Glutamatergic neuron (in vitro differentiated cells): ENCODE measurements at regions not wholly inside any gene's neighbourhood (a gene's known extent, or its start where the extent isn't known, plus 50 kb on each side); places are given as distances from the start of the nearest gene placed in this dataset.
"Not testable (repeated sequence)": the region's sequence is repeated elsewhere in the genome, so short reads cannot be mapped to it uniquely, and the experiment has no call there.

Source experiments
- DNase-seq: peaks from one replicate; pipeline ENCODE4 v3.0.0; 2022
- H3K27ac Mint-ChIP-seq: one replicate; pipeline ENCODE4 v1.8.0; 2020; ENCODE audit warnings: mild to moderate bottlenecking, mixed read lengths, inconsistent platforms; ENCODE audit not compliant: unreplicated experiment
- H3K27me3 Mint-ChIP-seq: one replicate; pipeline ENCODE4 v1.8.0; 2020; ENCODE audit warnings: mild to moderate bottlenecking, moderate library complexity, mixed read lengths, inconsistent platforms; ENCODE audit not compliant: unreplicated experiment
- H3K36me3 Mint-ChIP-seq: one replicate; pipeline ENCODE4 v1.8.0; 2020; ENCODE audit warnings: mild to moderate bottlenecking, mixed read lengths, inconsistent platforms; ENCODE audit not compliant: unreplicated experiment
- H3K4me1 Mint-ChIP-seq: one replicate; pipeline ENCODE4 v1.8.0; 2020; ENCODE audit warnings: mild to moderate bottlenecking, low read depth, mixed read lengths, inconsistent platforms; ENCODE audit not compliant: unreplicated experiment
- H3K4me3 Mint-ChIP-seq: one replicate; pipeline ENCODE4 v1.8.0; 2020; ENCODE audit warnings: mild to moderate bottlenecking, mixed read lengths, inconsistent platforms; ENCODE audit not compliant: unreplicated experiment
- H3K9me3 Mint-ChIP-seq: one replicate; pipeline ENCODE4 v1.8.0; 2020; ENCODE audit warnings: mild to moderate bottlenecking, moderate library complexity, mixed read lengths, inconsistent platforms; ENCODE audit not compliant: unreplicated experiment
- CTCF ChIP-seq: fragments of 200-600 bp; sonication (generic); IDR thresholded peaks from one replicate; pipeline ENCODE4 v1.5.0; 2021; ENCODE audit not compliant: partially characterized antibody, unreplicated experiment

GRCh38 chr6:60382771-60383170, 1903.3 kb downstream of the KHDRBS2 start:
- H3K27ac Mint-ChIP-seq, DNase-seq, H3K4me1 Mint-ChIP-seq, H3K36me3 Mint-ChIP-seq, H3K9me3 Mint-ChIP-seq, H3K4me3 Mint-ChIP-seq, H3K27me3 Mint-ChIP-seq: not testable (repeated sequence)

- not testable (repeated sequence) for H3K4me3 Mint-ChIP-seq, H3K27me3 Mint-ChIP-seq, H3K27ac Mint-ChIP-seq, H3K4me1 Mint-ChIP-seq, H3K36me3 Mint-ChIP-seq, H3K9me3 Mint-ChIP-seq, DNase-seq
Observed at GRCh38 chr6:60374078-60374477, 1911.9 kb downstream of the KHDRBS2 start.

- H3K9me3 Mint-ChIP-seq, DNase-seq, H3K27ac Mint-ChIP-seq, H3K36me3 Mint-ChIP-seq, H3K4me3 Mint-ChIP-seq, H3K4me1 Mint-ChIP-seq, H3K27me3 Mint-ChIP-seq: not testable (repeated sequence)
Observed at GRCh38 chr6:60367800-60368199, 1918.2 kb downstream of the KHDRBS2 start.

GRCh38 chr6:60365901-60366300, 1920.1 kb downstream of the KHDRBS2 start:
- not testable (repeated sequence) for H3K4me3 Mint-ChIP-seq, H3K9me3 Mint-ChIP-seq, H3K36me3 Mint-ChIP-seq, H3K27ac Mint-ChIP-seq, DNase-seq, H3K4me1 Mint-ChIP-seq, H3K27me3 Mint-ChIP-seq

GRCh38 chr6:60342411-60343008, 1943.5 kb downstream of the KHDRBS2 start:
- H3K9me3 Mint-ChIP-seq, H3K27ac Mint-ChIP-seq, H3K36me3 Mint-ChIP-seq, H3K4me3 Mint-ChIP-seq, H3K4me1 Mint-ChIP-seq, H3K27me3 Mint-ChIP-seq, DNase-seq: not testable (repeated sequence)

GRCh38 chr6:60338328-60339071, 1947.5 kb downstream of the KHDRBS2 start:
- not testable (repeated sequence) for H3K9me3 Mint-ChIP-seq, H3K4me3 Mint-ChIP-seq, DNase-seq, H3K27me3 Mint-ChIP-seq, H3K36me3 Mint-ChIP-seq, H3K4me1 Mint-ChIP-seq
- TF ChIP-seq CTCF = peak; percentile 36
- H3K27ac Mint-ChIP-seq = peak overlapping the region; percentile 60

- H3K27me3 Mint-ChIP-seq, H3K4me3 Mint-ChIP-seq, H3K4me1 Mint-ChIP-seq, H3K36me3 Mint-ChIP-seq, H3K27ac Mint-ChIP-seq, DNase-seq, H3K9me3 Mint-ChIP-seq: not testable (repeated sequence)
Observed at GRCh38 chr6:60335124-60335523, 1950.9 kb downstream of the KHDRBS2 start.

- H3K27ac Mint-ChIP-seq, H3K9me3 Mint-ChIP-seq: not testable (repeated sequence)
Observed at GRCh38 chr6:60333708-60334107, 1952.3 kb downstream of the KHDRBS2 start.

GRCh38 chr6:60308939-60309338, 1977.1 kb downstream of the KHDRBS2 start:
- H3K9me3 Mint-ChIP-seq, H3K4me1 Mint-ChIP-seq, DNase-seq, H3K4me3 Mint-ChIP-seq, H3K27me3 Mint-ChIP-seq, H3K36me3 Mint-ChIP-seq, H3K27ac Mint-ChIP-seq: not testable (repeated sequence)

More at GRCh38 chr6:60333708-60334107, 1952.3 kb downstream of the KHDRBS2 start:
- not testable (repeated sequence) for H3K36me3 Mint-ChIP-seq, H3K4me1 Mint-ChIP-seq, H3K27me3 Mint-ChIP-seq, H3K4me3 Mint-ChIP-seq, DNase-seq
